ENCODE measurements at regions not wholly inside any gene's neighbourhood (a gene's known extent, or its start where the extent isn't known, plus 50 kb on each side); places are given as distances from the start of the nearest gene placed in this dataset.

- in situ Hi-C loops (cut with MboI; ENCODE audit: low pct_unique_long_range_greater_than_20kb, low sequenced_read_pairs), result no loop called here
- DNase-seq, result no peak
These were observed 344.9 kb downstream of the EFNA5 start for GRCh38 chr5:107325866-107326265.

GRCh38 chr5:107324809-107325208 lies 345.9 kb downstream of the EFNA5 start:
- in situ Hi-C loops (cut with MboI; ENCODE audit: low pct_unique_long_range_greater_than_20kb, low sequenced_read_pairs), result no loop called here
- no peak for DNase-seq

DNA sequence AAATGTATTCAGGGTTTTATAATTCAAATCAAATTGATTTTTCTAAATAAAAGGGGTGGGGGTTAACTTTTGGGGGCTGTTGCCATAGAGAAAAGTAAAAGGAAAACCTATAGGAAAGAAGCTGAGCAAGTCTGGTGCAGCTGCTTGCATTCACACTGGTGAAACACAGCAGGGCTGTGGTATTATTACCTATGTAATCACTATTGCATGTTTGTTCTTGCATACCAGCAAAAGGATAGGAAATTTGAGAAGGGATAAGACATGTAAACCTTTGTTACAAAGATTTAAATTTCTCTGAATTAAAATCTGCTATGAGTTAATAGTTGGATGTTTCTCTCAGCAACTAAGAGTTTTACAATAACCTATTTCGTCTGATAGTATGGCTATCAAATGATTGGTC lies 346.7 kb downstream of the EFNA5 start:
- DNase-seq, result no peak
- in situ Hi-C loops (cut with MboI; ENCODE audit: low pct_unique_long_range_greater_than_20kb, low sequenced_read_pairs), result no loop called here

GRCh38 chr5:107323536-107323935 lies 347.2 kb downstream of the EFNA5 start:
- no peak for DNase-seq
- in situ Hi-C loops (cut with MboI; ENCODE audit: low pct_unique_long_range_greater_than_20kb, low sequenced_read_pairs), result no loop called here

DNA sequence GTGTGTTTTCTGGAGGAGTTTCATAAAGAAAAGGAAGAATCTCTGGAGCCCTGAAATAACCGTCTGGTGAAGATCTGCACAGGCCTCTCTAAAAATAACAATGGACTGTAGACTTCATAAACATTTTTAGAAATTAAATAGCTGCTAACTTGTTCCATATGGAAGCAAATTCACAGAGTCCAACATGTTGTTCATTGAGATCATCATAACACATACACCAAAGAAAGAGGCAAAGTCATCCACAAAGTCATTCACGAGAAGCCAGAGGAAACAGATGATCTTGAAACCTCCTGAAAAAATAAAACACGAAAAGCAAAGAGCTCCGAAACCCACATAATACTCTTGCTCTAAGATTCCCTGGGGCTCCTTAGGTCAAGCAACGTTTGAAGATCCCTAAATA lies 347.8 kb downstream of the EFNA5 start:
- in situ Hi-C loops (cut with MboI; ENCODE audit: low pct_unique_long_range_greater_than_20kb, low sequenced_read_pairs), result no loop called here
- DNase-seq, result no peak

DNA sequence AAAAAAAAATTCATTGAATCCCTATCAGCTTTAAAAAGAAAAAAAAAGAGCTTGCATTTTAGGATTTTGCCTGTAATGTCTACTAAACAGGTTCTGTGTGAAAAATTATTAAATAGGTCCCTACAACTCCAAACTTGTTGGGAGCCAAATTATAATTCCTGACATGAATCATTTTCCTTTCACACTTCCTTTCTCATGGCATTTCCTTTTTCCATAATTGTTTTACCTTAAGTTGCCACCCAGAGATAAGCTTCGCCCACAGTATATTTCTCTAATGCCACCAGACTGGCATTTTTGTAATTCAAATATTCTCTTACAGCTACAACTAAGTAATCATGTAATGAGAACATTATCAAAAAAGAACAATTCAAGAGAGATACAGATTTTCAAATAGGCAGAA lies 348.8 kb downstream of the EFNA5 start:
- in situ Hi-C loops (cut with MboI; ENCODE audit: low pct_unique_long_range_greater_than_20kb, low sequenced_read_pairs), result no loop called here
- DNase-seq, result no peak

DNA sequence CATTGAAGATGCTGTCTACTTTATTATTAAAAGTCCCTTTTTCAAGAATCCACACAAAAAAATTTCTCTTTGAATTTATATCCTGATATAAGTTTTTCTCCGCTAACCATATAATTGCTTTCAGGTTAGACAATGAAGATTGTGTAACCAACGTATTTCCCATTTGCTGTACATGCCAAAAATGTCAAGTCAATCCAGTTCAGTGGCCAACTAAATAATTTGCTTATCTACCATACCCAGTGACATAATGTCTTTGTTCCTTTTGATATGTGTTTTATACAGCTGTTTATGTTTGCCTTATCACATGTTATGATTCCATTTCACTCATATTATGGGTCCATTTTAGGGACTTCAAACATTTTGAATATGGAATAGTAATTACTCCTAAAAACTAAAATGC lies 349.9 kb downstream of the EFNA5 start:
- in situ Hi-C loops (cut with MboI; ENCODE audit: low pct_unique_long_range_greater_than_20kb, low sequenced_read_pairs), result no loop called here
- DNase-seq, result no peak

- no peak for DNase-seq
- in situ Hi-C loops (cut with MboI; ENCODE audit: low pct_unique_long_range_greater_than_20kb, low sequenced_read_pairs), result no loop called here
These were observed 350.4 kb downstream of the EFNA5 start for GRCh38 chr5:107320376-107320775.

- no peak for DNase-seq
- in situ Hi-C loops (cut with MboI; ENCODE audit: low pct_unique_long_range_greater_than_20kb, low sequenced_read_pairs), result no loop called here
These were observed 350.8 kb downstream of the EFNA5 start for GRCh38 chr5:107319901-107320300.

DNA sequence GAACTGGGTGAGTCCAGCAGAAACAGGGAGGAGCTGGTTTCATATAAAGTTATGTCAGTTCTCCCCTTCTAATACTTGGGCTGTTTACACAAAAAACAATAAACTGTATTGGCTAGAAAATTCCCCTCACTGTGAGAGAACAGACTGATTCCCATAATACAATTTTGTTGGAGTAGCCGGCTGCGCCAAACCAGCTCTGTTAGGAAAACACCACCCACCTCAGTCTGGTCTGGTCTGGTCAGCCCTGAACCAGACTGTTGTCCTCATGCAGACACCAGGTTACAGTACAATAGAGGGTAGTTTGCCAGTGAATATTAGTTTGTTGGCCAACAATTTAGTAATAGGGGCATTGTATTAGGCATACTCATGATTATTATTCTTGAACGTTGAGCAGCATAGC lies 356.4 kb downstream of the EFNA5 start:
- in situ Hi-C loops (cut with MboI; ENCODE audit: low pct_unique_long_range_greater_than_20kb, low sequenced_read_pairs), result no loop called here
- no peak for DNase-seq

DNA sequence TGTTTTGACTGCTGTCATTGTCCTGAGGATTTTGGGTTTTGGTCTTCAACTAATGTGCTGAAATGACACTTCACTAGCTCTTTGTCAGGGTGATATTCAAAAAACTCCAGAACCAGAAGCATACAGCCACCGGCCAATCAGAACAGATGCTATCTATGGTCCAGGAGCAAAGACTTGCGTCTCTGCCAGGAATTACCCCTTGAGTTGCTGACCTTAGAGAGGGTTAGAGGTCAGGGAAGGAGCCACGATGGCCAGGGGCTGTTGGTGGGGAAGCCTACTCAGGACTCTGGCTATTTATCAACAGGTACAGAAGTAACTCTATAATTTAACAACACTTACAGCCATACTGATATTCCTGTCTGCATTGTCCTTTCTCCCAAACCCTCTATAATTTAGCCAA lies 356.8 kb downstream of the EFNA5 start:
- in situ Hi-C loops (cut with MboI; ENCODE audit: low pct_unique_long_range_greater_than_20kb, low sequenced_read_pairs), result no loop called here
- no peak for DNase-seq

DNA sequence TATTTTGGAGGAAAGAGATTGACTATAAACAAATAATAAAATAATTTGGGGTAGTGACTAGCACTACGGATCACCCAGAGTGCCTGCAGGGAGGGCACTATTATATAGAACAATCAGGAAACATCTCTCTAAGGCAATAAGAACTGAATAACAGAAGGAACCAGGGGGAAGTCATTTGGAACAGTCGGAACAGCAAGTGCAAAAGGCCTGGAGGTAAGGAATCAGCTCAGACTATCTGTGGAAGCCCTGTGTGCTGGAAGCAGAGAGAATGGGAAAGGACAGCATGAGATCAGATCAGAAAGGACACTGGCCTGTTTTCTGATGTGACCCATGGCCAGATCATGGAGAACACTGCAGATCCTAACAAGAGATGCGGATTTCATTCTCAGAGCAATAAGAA lies 357.6 kb downstream of the EFNA5 start:
- in situ Hi-C loops (cut with MboI; ENCODE audit: low pct_unique_long_range_greater_than_20kb, low sequenced_read_pairs), result no loop called here

DNA sequence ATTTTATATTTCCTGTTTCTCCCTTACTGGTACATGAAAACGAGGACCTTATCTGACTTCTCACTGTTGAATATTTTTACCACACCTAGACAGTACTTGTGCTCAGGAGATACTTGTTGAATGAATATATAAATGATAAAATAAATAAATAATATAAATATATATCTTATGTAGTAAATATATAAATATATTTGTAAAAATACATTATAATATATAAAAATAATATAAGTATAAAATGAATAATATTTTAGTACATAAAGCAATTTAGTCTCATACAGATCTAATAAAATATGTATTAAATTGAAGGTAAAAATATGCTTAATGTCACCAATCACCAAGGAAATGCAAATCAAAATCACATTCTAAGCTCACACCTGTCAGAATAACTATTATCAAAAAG lies 360.6 kb downstream of the EFNA5 start:
- in situ Hi-C loops (cut with MboI; ENCODE audit: low pct_unique_long_range_greater_than_20kb, low sequenced_read_pairs), result no loop called here
- no peak for DNase-seq

More for the DNA sequence above, 357.6 kb downstream of the EFNA5 start:
- DNase-seq, result no peak

- in situ Hi-C loops (cut with MboI; ENCODE audit: low pct_unique_long_range_greater_than_20kb, low sequenced_read_pairs), result no loop called here
- no peak for DNase-seq
These were observed 364.1 kb downstream of the EFNA5 start for GRCh38 chr5:107306594-107306993.

DNA sequence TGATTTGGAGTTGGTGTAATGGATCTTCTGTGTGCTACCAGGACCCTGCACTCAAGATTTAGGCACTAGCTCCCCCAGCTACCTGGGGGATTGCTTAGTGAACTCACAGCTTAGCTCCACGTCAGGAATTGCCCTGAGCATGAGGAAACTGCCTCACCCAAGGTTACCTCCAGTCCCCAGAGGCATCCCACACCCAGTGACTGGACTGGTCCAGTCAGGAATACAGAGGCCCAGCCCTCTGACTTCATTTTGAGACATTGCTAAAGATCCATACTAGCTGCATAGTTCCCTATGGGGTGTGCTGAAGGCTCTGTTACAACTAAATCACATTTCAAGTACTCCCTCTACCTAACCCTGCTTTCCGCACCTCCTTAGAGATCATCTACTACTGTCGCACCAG lies 364.7 kb downstream of the EFNA5 start:
- in situ Hi-C loops (cut with MboI; ENCODE audit: low pct_unique_long_range_greater_than_20kb, low sequenced_read_pairs), result no loop called here
- DNase-seq, result no peak

DNA sequence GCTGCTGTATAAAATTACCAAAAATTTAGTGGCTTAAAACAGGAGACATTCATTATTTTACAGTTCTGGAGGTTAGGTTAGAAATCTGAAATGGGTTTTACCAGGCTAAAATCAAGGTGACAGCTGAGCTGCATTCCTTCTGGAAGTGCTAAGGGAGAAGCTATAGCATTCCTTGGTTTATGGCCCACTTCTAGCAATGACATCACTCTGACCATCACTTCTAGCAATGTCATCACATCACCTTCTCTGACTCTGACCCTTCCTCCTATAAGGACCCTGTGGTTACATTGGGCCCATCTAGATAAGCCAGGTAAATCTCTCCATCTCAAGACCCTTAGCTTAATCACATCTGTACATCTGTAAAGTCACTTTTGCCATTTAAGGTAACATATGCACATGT lies 366.1 kb downstream of the EFNA5 start:
- in situ Hi-C loops (cut with MboI; ENCODE audit: low pct_unique_long_range_greater_than_20kb, low sequenced_read_pairs), result no loop called here
- no peak for DNase-seq

- no peak for DNase-seq
- in situ Hi-C loops (cut with MboI; ENCODE audit: low pct_unique_long_range_greater_than_20kb, low sequenced_read_pairs), result no loop called here
These were observed 367.4 kb downstream of the EFNA5 start for GRCh38 chr5:107303171-107303968.

DNA sequence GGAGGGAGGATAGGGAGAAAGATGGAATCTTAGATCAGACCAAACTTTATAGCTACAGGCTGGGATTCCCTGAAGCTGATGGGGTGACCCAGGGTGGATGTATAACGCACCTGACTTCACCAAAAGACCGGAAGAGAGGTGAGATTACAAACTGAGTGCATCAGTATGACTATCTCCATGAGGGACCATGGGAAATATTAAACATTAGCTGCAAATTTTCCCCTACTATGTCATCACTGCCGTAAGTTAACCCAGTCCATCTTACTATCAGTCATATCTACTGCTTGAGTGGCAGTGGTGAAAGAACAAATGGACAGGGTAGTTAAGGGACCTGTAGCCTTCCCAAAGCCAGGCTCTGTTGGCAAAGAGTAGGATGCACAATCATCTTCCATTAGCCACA lies 368.3 kb downstream of the EFNA5 start:
- DNase-seq, result no peak
- in situ Hi-C loops (cut with MboI; ENCODE audit: low pct_unique_long_range_greater_than_20kb, low sequenced_read_pairs), result no loop called here

- in situ Hi-C loops (cut with MboI; ENCODE audit: low pct_unique_long_range_greater_than_20kb, low sequenced_read_pairs), result no loop called here
- DNase-seq, result no peak
These were observed 368.7 kb downstream of the EFNA5 start for GRCh38 chr5:107301999-107302398.

GRCh38 chr5:107300721-107301327 lies 369.9 kb downstream of the EFNA5 start:
- DNase-seq, result no peak
- in situ Hi-C loops (cut with MboI; ENCODE audit: low pct_unique_long_range_greater_than_20kb, low sequenced_read_pairs), result no loop called here

DNA sequence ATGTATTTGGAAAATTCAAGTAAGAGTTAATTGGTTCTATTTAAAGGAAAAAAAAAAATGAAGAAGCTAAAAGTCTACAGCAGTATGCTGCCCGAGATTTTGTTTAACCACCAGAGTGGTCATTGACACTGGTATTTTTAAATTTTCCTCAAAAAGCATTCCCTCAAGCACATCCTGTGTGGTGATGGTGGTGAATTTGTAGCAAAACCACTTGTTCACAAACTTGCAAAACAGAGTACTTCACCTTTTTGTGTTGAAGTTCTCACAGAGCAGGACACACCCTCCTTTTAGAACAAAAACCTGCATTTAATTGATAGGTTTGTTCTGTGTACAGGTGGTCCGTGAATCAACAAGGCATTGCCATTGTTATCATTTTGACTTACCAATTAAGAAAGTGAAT lies 374.2 kb downstream of the EFNA5 start:
- in situ Hi-C loops (cut with MboI; ENCODE audit: low pct_unique_long_range_greater_than_20kb, low sequenced_read_pairs), result no loop called here

More for the DNA sequence above, 374.2 kb downstream of the EFNA5 start:
- no peak for DNase-seq
